ENCODE measurements at regions not wholly inside any gene's neighbourhood (a gene's known extent, or its start where the extent isn't known, plus 50 kb on each side); places are given as distances from the start of the nearest gene placed in this dataset.

GRCh38 chr17:5881849-5882248, 188.3 kb upstream of the WSCD1 start:
- no peaks in the 10 kb centered on the region for H3K4me1 ChIP-seq (ENCODE audit: control insufficient read depth, low read length)
- no peaks in the 10 kb centered on the region for H3K9me2 ChIP-seq (replicated peaks; ENCODE audit: control insufficient read depth, low read length)
- no peak overlapping the region for H3K27ac ChIP-seq (ENCODE audit: low read depth, low read length)
- H4K20me1 ChIP-seq (ENCODE audit: control insufficient read depth, insufficient read depth, low read depth, low read length) = no peaks in the 10 kb centered on the region
- no peaks in the 10 kb centered on the region for H3K27me3 ChIP-seq (ENCODE audit: control insufficient read depth, low read length)
- H3K36me3 ChIP-seq (ENCODE audit: control insufficient read depth, low read length) = no peaks in the 10 kb centered on the region
- no peak overlapping the region for H3K4me3 ChIP-seq (ENCODE audit: low read length)
- H3K9me3 ChIP-seq (ENCODE audit: control insufficient read depth, insufficient read depth, low read length) = no peaks in the 10 kb centered on the region
- H3K4me2 ChIP-seq (ENCODE audit: low read length) = no peak overlapping the region
- no peaks in the 10 kb centered on the region for H3F3A ChIP-seq (ENCODE audit: control insufficient read depth, insufficient read depth)
- TF ChIP-seq CTCF (IDR thresholded peaks at IDR 0.05; ENCODE audit: low read depth, low read length, poor library complexity, severe bottlenecking) (no peak), EZH2phosphoT487 (IDR thresholded peaks at IDR 0.05; ENCODE audit: borderline replicate concordance, low read length) (no peak)
- no peaks in the 10 kb centered on the region for H3K79me2 ChIP-seq (ENCODE audit: control insufficient read depth, low read length)

- Histone ChIP-seq H3K9me3 (ENCODE audit: control insufficient read depth, insufficient read depth, low read length) (no peaks in the 10 kb centered on the region), H3K27me3 (ENCODE audit: control insufficient read depth, low read length) (no peaks in the 10 kb centered on the region), H3F3A (ENCODE audit: control insufficient read depth, insufficient read depth) (no peaks in the 10 kb centered on the region), H3K9me2 (replicated peaks; ENCODE audit: control insufficient read depth, low read length) (no peaks in the 10 kb centered on the region), H3K36me3 (ENCODE audit: control insufficient read depth, low read length) (no peaks in the 10 kb centered on the region), H3K4me1 (ENCODE audit: control insufficient read depth, low read length) (no peaks in the 10 kb centered on the region), H3K4me2 (ENCODE audit: low read length) (no peak overlapping the region), H3K79me2 (ENCODE audit: control insufficient read depth, low read length) (no peaks in the 10 kb centered on the region), H4K20me1 (ENCODE audit: control insufficient read depth, insufficient read depth, low read depth, low read length) (no peaks in the 10 kb centered on the region), H3K27ac (ENCODE audit: low read depth, low read length) (no peak overlapping the region), H3K4me3 (ENCODE audit: low read length) (no peak overlapping the region)
- TF ChIP-seq EZH2phosphoT487 (IDR thresholded peaks at IDR 0.05; ENCODE audit: borderline replicate concordance, low read length) (no peak), CTCF (IDR thresholded peaks at IDR 0.05; ENCODE audit: low read depth, low read length, poor library complexity, severe bottlenecking) (no peak)
These were observed 186.2 kb upstream of the WSCD1 start for GRCh38 chr17:5883775-5884665.

- no peaks in the 10 kb centered on the region for H3K4me1 ChIP-seq (ENCODE audit: control insufficient read depth, low read length)
- no peaks in the 10 kb centered on the region for H3K79me2 ChIP-seq (ENCODE audit: control insufficient read depth, low read length)
- no peak overlapping the region for H3K4me3 ChIP-seq (ENCODE audit: low read length)
- no peaks in the 10 kb centered on the region for H3K27me3 ChIP-seq (ENCODE audit: control insufficient read depth, low read length)
- TF ChIP-seq CTCF (IDR thresholded peaks at IDR 0.05; ENCODE audit: low read depth, low read length, poor library complexity, severe bottlenecking) = no peak
- no peak for TF ChIP-seq EZH2phosphoT487 (IDR thresholded peaks at IDR 0.05; ENCODE audit: borderline replicate concordance, low read length)
- no peak overlapping the region for H3K4me2 ChIP-seq (ENCODE audit: low read length)
- H3K9me3 ChIP-seq (ENCODE audit: control insufficient read depth, insufficient read depth, low read length) = no peaks in the 10 kb centered on the region
- H3F3A ChIP-seq (ENCODE audit: control insufficient read depth, insufficient read depth) = no peaks in the 10 kb centered on the region
- H4K20me1 ChIP-seq (ENCODE audit: control insufficient read depth, insufficient read depth, low read depth, low read length) = no peaks in the 10 kb centered on the region
- H3K36me3 ChIP-seq (ENCODE audit: control insufficient read depth, low read length) = no peaks in the 10 kb centered on the region
- no peaks in the 10 kb centered on the region for H3K9me2 ChIP-seq (replicated peaks; ENCODE audit: control insufficient read depth, low read length)
- H3K27ac ChIP-seq (ENCODE audit: low read depth, low read length) = no peak overlapping the region
These were observed 184.8 kb upstream of the WSCD1 start for GRCh38 chr17:5885336-5885735.
